Ecto neural progenitor cell (in vitro differentiated cells): ENCODE measurements at regions not wholly inside any gene's neighbourhood (a gene's known extent, or its start where the extent isn't known, plus 50 kb on each side); places are given as distances from the start of the nearest gene placed in this dataset.
"Not testable (repeated sequence)": the region's sequence is repeated elsewhere in the genome, so short reads cannot be mapped to it uniquely, and the experiment has no call there.

Experiments
- DNase-seq: peaks from one replicate; pipeline ENCODE4 v3.0.0-alpha.2; 2018; ENCODE audit warnings: low spot score

DNA sequence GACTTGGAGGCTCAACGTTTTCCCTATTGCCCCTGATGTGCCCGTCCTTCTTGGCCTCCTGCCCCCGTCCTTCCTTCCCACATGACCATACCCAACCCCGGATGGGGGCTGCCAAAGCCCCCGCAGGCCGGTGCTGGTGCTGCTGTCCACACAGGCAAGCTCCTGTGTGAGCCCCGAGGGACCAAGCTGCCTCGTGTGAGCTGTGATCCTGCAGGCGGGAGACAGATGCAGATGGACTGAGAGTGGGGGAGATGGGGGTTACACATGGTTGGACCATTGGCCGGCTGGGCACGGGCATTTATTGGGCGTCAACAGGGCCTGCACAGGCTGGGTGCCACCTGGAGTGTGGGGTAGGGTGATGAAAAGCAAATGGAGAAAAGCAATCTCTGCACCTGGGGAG lies 313.2 kb upstream of the B3GAT1 start:
- DNase-seq, result no peak

DNA sequence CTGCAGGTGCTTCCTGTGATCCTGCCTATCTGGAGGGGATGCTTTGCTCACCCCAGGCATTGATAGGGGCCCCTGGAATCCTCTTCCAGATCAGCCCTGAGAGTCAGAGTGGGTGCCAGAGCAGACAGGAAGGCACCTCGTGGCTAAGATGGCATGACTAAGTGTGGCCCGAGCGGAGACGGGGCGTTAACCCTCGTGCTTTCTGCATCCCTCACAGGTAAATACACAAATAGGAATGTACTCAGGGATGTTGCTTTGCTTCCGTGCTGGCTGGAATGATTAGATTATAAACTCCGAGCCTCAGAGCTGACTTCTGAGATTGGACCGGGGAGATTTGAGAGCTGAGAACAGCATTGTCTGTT lies 312.7 kb upstream of the B3GAT1 start:
- DNase-seq, result no peak

DNA sequence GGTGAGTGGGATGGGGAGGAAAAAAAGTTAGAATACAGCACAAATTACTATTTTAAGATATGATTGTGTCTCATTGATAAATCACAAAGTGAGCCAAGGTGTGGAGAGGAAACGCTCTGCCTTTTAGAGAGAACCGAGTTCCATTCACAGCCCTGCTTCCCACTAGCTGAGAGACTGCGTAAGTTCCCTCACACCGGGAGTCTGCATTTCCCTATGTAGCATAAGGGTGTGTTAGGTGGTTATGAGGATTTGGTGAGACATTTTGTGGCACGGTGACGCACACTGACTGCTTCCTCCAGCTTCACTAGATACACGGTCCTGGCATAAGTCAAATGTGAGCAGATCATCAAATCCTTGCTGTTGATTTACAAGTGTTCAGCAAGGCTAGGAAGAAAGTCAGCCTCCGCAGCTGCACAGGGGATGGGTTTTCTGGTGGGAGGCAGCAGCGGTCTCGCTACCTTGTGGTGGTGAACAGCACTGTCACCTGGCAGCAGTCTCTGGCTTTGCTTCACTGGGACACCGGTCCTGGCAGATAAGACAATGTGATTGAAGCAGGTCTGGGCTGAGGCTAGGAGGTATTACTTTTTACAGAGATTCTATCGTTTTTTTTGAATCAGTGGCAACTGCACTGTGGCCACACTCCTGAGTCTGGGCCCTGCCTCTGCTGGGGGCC lies 312.2 kb upstream of the B3GAT1 start:
- no peak for DNase-seq

DNA sequence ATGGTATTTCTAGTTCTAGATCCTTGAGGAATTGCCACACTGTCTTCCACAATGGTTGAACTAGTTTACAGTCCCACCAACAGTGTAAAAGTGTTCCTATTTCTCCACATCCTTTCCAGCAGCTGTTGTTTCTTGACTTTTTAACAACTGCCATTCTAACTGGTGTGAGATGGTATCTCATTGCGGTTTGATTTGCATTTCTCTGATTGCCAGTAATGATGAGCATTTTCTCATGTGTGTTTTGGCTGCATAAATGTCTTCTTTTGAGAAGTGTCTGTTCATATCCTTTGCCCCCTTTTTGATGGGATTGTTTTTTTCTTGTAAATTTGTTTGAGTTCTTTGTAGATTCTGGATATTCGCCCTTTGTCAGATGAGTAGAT lies 308.6 kb upstream of the B3GAT1 start:
- not testable (repeated sequence) for DNase-seq

DNA sequence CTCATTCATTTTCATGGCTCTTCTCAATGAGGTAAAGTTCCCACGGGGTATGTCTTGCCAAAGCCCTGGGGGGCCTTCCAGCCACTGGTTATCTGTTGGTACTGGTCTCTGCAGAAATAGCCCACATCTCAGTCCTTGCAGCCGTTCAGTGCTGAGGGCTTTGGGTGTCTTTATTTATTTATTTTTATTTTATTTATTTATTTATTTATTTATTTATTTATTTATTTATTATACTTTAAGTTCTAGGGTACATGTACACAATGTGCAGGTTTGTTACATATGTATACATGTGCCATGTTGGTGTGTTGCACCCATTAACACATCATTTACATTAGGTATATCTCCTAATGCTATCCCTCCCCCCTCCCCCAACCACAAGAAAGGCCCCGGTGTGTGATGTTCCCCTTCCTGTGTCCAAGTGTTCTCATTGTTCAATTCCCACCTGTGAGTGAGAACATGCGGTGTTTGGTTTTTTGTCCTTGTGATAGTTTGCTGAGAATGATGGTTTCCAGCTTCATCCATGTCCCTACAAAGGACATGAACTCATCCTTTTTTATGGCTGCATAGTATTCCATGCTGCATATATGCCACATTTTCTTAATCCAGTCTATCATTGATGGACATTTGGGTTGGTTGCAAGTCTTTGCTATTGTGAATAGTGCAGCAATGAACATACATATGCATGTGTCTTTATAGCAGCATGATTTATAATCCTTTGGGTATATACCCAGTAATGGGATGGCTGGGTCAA lies 308.1 kb upstream of the B3GAT1 start:
- DNase-seq, result not testable (repeated sequence)

DNA sequence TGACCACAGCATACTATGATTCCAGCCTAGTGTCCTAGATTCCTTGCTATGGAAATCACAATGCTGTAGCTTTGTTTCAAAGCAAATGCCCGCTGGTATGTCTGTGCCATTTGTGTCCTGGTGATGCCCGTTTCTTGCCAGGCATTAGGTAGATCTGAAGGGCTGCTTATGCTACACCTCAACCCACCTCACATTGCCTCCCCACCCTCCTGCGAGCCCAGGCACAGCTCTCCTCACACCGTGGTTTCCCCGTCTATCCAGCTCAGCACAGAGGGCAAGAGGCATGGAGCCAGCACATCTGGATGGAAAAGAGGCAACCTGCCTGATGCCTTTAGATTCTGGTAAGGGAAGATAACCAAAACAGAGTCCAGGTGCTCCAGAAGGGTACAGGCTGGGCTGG lies 307.4 kb upstream of the B3GAT1 start:
- DNase-seq, result no peak

DNA sequence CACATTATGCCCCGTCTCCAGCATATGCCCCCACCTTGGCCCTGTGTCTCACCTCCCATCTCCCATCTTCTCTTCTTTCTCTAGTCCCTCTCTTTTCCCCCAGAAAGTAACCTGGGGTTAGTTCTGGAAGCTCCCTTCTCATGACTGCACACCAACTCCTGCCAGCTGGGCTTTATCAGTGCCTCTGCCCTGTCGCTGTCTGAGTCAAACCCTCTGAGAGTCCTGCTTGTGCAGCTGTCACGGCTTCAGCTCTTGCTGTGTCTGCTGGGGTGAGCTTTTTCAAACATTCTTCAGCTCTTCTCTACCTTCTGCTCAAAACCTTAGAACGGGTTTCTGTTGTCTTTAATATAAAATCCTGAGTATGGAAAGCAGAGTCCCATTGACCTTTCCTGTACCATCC lies 304.5 kb upstream of the B3GAT1 start:
- DNase-seq, result no peak

DNA sequence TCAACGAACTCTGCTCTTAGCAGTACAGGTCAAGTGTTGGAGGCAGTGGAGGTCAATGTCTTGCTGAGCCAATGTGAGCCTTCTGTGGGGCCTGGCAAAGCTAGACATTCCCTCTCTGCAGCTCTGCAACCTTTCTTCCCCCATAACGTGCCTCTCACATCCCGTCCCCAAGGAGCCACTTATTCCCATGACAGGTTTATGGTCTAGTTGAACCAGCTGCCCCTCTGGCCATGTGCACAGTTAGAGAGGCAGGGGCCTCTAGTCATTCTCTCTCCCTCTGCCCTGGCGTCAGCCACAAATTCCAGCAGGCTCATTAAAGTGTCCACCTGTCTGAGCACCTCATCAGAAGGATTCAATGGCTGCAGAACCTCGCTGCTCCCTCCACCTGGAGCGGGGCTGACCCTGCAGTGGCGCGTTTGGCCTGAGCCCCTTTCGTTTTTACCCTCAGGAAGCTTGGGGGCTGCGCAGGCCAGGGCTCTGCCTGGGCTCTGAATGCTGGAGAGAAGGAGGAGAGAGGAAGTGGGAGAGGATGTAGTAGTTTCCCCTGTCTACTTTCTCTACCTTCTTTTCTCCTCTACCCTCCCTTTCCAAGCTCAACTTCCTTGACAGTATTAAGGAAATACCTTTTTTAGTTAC lies 302.1 kb upstream of the B3GAT1 start:
- no peak for DNase-seq

DNA sequence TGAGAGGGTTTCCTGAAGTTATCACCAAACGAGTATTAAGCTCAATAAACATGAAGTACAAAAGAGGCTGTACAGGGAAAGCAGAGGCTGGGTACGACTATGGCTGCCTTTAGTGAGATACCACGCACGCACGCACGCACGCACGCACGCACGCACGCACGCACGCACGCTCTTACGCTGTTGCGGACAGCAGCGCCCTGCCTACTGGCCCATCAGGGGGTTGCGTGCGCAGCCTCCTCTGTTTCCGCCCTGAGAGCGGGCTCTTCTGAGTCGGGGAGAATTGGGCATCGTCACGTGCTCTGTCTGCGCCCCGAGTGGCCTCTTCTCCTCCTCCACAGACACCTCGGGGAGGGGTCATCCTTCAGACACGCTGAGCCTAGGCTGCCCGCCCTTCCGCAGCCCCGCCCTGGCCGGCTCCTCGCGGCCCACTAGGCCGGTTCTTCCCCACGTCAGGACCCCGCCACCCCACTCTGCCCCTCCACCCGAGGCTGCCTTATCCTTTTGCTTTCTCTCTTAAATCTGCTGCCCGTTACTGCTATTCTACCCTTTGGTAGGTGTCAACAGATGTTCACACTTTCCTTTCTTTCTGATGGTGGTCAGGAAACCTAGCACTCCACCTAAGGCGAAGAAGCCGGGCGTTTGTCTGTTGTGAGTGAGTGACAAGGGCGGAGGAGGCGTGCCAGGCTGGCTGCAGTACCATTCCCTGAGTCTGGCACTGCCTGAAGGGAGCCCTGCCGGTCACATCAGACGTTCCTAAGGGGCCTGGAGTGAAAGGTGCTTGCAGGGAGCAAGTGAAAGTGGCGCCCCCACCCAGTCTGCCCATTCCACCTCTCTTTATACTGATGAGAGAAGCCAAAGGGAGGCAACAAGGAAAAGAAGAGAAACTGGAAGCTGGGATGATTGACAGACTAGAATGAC lies 300.4 kb upstream of the B3GAT1 start:
- no peak for DNase-seq

DNA sequence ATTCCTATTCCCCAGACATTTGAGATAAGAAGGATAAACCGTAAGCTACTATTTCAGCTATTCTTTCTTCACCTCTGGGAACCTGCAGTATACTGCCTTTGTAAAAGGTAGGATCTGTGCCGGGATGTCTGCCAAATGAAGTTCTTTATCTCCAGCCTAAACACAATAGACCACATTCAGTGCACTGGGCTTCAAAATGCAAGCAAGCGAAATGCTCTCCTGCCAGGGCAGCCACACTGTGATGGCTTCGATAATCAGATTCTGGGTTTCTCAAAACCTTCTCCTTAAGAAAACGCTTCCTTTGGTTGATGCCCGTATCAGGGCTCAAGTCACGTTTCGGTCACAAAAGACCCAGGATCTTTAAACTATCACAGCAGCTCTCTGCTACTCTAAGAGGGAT lies 299.5 kb upstream of the B3GAT1 start:
- no peak for DNase-seq

DNA sequence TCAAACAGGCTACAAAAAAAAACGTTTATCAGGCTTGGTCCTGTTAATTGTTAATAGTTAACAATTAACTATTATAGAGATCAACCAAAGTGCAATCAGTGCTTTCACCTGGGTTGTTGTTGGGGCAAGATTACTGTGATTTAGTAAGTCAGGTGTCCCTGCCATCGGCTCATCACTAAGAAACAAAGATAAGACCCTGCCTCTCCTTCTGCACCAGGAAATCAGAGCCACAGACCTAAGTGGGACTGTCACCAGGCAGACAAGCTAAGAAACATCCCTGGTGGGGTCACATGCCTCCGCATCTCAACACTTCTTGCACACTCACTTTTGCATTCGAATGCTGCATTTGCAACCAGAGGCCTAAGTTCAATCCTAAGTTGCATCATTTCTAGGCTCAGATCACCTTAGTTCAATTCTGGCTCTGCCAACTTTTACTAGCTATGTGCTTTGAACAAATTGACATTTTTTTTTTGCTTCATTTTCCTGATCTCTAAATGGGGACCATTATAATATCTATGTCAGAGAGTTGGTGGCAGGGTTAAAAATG lies 298.9 kb upstream of the B3GAT1 start:
- no peak for DNase-seq

DNA sequence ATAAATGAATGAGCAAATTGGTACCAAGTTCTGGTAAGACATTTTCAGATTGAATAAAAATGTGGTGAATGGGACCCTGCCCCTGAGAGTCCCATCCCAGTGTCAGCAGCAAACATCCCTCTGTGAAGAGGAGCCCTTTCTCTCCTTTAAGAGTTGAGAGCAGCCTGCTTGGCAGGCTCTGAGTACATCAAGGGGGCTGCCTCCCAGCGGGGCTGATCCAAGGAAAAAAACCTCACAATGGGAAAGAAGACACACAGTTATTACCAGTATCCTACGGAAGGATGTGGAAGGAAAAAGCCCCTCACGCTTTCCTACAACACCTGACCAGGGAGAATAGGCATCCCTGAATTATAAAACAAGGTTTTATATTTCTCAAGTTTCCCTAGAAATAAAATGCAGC lies 293.8 kb upstream of the B3GAT1 start:
- no peak for DNase-seq

DNA sequence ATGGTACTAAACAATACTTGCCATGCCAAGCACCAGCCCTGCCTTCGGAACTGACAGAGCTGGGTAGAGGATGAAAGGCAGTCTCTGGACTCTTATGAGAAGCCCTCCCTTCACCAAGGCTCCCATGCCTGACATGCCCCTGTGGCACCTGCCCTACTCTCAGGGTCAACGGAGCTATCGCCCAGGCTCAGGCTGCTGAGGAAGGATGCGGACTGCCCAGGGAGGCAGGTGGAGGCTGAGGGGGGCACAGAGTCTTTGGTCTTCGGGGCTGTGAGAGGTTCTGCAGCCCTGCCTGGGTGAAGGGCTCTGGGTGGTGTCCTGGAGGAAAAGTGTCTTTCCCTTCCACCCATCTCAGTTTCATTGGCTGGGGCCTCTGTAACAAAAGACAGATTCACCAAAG lies 290.8 kb upstream of the B3GAT1 start:
- DNase-seq, result no peak

DNA sequence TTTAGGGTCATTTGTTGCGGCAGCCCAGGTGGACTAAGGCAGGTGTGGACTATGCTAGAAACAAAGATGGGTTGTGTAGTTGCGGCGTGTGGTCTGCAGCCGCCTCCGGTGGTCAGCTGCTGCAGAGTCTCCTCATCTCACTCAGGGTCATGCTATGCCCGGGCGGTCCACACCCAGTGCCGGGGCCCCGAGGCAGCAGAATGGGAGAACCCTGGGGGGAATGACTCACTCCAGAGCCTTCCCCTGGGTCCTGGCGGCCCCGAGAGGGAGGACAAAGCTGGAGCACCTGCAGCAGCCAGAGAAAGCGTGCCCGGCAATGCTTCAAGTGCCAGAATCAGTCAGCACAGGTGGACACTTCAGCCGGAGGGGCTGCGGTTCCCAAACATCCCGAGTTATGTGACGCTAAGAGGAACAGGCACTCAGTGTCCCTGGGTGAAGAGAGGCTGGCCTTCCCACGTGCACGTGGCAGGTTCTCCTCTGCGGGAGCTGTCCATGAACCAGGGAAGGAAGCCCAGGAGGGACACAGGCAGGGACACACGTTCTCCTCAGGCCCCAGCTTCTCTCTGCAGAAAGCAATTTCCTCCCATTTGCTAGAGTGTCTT lies 289.6 kb upstream of the B3GAT1 start:
- DNase-seq, result no peak

DNA sequence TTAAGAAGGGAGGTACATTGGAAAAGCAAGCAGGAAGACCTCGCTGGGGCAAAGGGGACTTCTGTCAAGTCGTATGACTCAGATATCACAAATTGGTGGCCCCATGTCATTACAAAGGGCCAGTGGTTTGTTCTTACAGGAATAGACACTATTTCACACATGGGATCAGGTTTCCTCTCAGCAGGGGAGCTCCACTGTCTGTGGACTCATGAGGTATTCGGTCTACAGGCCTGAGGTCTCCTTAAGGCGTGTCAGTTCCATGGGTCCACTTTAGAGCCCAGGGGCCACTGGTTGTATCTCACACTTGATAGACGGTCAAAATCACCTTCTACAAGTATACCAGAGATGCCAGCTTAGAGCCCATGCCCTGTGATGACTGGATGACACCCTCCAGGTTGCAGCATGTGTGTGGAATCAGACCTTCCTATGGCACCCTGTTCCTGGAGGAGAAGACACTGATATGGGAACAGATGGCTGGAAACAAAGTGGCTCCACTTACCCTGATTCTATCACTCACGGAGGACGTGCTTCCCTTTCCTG lies 288.1 kb upstream of the B3GAT1 start:
- DNase-seq, result no peak

DNA sequence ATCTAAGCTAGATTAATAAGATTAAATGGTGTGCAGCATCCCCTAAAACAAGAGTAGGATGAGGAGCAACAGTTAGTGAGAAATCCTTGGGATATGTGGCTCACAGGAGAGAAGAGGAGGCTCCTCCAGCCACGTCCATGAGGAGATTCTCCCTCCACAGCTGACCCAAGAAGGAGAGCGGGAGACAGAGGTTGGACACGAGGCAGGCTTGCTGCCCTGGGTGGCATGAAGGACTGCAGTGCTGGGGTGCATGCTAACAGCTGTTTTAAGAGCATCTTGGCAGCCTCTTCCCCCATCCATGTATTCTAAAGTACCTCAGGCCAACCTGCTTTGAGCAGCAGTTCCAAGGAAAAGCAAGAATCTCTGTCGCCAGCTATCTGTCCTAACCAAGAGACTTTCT lies 284.4 kb upstream of the B3GAT1 start:
- DNase-seq, result no peak

DNA sequence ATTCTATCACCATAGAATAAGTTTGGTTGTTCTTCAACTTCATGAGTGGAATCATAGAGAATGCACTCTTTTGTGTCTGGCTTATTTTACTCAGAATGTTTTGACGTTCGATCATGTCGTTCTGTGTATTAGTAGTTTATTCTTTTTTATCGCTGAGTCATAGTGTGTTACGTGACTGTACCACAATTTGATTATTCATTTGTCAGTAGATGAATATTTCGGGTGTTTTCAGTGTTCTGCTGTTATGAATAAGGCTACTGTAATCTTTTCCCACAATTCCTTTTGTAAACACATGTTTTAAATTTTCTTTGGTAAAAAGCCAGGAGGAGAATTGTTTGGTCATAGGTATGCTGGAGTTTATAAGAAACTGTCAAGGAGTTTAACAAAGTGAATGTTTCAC lies 279.9 kb upstream of the B3GAT1 start:
- no peak for DNase-seq

DNA sequence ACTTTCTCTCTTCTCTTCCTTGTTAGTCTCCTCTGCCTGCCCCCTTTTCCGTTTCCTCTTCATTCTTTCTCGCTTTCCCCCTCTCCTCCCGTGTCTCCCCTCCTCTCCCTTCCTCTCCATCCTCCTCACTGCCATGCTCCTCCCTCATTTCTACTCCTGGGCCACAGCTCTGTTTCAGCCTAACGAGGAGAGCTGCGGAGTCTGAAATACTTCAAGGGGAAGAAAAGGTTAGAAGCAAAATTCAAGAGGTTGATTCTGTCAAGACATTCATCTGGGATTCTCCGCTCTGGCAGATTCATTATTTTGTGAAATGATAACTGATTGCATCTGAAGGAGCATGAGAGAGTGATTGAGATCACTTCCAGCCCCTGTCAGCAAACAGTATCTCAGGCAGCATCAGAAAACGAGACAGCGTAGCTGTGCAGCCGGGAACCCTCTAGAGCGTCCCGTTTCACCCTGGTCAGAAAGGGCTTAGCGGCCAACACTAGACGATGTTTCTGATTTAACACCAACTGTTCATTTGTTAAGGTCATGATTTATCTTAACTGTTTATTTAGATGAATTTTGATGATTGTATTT lies 279.3 kb upstream of the B3GAT1 start:
- no peak for DNase-seq

DNA sequence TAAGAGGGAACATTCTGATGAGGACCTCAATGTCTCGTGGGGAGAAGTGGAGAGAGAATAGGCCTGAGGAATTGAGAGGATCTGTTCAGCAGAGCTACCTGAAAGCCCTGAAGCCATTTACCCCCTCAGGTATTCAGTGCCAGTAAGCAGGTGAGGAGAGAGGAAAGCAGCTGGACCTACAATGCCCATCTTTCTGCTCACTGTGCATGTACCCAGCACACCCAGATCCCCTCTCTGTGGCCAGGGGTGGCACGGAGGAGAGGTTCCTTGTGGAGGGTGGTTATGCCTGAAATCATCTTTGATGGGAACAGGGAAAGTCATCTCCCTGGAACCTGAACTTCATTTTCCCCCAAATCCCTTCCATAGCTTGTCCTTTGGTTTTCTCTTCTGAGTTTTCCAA lies 277.8 kb upstream of the B3GAT1 start:
- no peak for DNase-seq

DNA sequence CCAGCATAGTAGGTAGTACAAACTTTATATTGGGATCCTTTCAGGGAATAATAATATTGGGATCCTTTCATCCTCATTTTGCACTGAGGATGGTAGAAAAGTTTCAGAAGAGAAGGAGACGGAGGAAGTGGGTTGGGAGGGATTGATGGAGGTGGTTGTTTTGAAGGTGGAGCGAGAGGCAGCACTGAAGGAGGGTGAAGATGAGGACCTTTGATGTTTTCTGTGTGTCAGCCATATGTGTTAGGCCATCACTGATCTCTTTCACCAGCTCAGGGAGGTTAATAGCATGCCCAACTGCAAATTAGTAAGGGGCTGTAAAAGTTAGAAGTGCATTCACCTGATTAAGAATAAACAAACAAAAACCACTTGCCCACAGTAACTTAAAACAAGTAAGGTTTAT lies 275.5 kb upstream of the B3GAT1 start:
- DNase-seq, result no peak

DNA sequence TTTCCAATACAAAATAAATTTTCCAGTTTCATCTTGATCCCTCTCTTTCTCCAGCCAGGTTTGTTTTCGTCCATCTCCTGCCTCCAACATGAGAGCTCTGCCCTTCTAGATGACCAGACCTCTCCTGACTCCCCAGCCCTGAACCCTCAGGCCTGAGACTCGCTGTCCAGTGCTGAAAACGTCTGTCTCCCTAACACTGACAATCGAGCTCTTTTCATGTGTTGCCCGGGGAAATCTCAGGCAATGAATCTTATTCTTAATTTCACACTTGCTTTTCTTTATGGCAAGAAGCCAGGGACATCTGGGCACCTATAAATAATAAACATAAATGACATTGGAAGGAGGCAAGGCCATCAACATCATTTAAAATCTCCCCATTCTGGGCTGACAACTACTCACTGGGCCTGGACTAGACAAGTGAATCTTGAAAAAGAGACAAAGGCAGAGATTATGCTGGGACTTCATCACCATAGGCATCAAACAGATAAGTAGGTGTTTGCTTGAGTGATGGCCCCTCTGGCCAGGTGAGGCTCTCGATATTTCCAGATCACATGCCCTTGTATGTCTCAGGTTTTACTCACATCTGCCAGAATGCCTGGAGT lies 274.5 kb upstream of the B3GAT1 start:
- no peak for DNase-seq
